GM12878 (cell line): ENCODE measurements at regions not wholly inside any gene's neighbourhood (a gene's known extent, or its start where the extent isn't known, plus 50 kb on each side); places are given as distances from the start of the nearest gene placed in this dataset.

Experiments
- BACH1 ChIP-seq: fragments of 450-650 bp; IDR thresholded peaks from 2 replicates; pipeline ENCODE4 v1.6.1; 2017; ENCODE audit warnings: mild to moderate bottlenecking, borderline replicate concordance
- CEBPZ ChIP-seq: fragments of 150-350 bp; IDR thresholded peaks from 2 replicates; pipeline ENCODE4 v1.6.1; 2016; ENCODE audit warnings: low read depth, low read length
- HCFC1 ChIP-seq: fragments of 150-350 bp; IDR thresholded peaks from 2 replicates; pipeline ENCODE4 v1.6.1; 2014; ENCODE audit warnings: low read length
- POLR2A ChIP-seq: IDR thresholded peaks from 2 replicates; pipeline ENCODE4 v1.6.1; 2011; ENCODE audit warnings: low read depth, mild to moderate bottlenecking, low read length
- REST ChIP-seq: IDR thresholded peaks from 2 replicates; pipeline ENCODE4 v1.6.1; 2012; ENCODE audit warnings: mild to moderate bottlenecking, low read depth, low read length

- TF ChIP-seq REST (no peak), POLR2A (no peak), BACH1 (no peak), CEBPZ (no peak), HCFC1 (no peak)
Measured at GRCh38 chr17:34823023-34823422, 138.2 kb downstream of the CCT6B start.
